ENCODE measurements at regions not wholly inside any gene's neighbourhood (a gene's known extent, or its start where the extent isn't known, plus 50 kb on each side); places are given as distances from the start of the nearest gene placed in this dataset.
"Not testable (repeated sequence)": the region's sequence is repeated elsewhere in the genome, so short reads cannot be mapped to it uniquely, and the experiment has no call there.

GRCh38 chr14:53217316-53217994 is 64.3 kb upstream of the DDHD1 start:
- Histone ChIP-seq H4K5ac (ENCODE audit: insufficient read length, low read depth, low read length) (no peak overlapping the region), H3K18ac (ENCODE audit: insufficient read length, low read depth, low read length) (peak overlapping the region; percentile 75), H3K27me3 (ENCODE audit: insufficient read depth, low read length) (no peaks in the 10 kb centered on the region), H4K91ac (ENCODE audit: insufficient read length, low read depth, low read length) (no peak overlapping the region), H3K23me2 (ENCODE audit: insufficient read length, low read depth, low read length, poor library complexity, severe bottlenecking) (peaks cover 2% of the 10 kb centered on the region), H4K20me1 (ENCODE audit: control insufficient read depth, insufficient read depth, insufficient read length) (no peaks in the 10 kb centered on the region), H3K4me1 (ENCODE audit: insufficient read depth, low read length) (no peaks in the 10 kb centered on the region; the same call in 1 of the 2 replicates), H2BK12ac (ENCODE audit: insufficient read length, low read depth, low read length) (no peak overlapping the region), H3K14ac (ENCODE audit: insufficient read depth, low read length) (peak overlapping the region; percentile 61; the same call in 1 of the 2 replicates), H3K23ac (ENCODE audit: insufficient read length, low read depth, low read length) (no peak overlapping the region), H3K4me2 (ENCODE audit: insufficient read depth, insufficient read length, low read length) (peak overlapping the region; percentile 75), H3K27ac (ENCODE audit: insufficient read length, low read depth, low read length) (no peak overlapping the region), H3K56ac (ENCODE audit: insufficient read length, low read depth, low read length) (no peak overlapping the region), H3K9ac (ENCODE audit: extremely low read depth, insufficient read length, low read length) (no peak overlapping the region), H3K9me3 (ENCODE audit: control insufficient read depth, low read depth, low read length) (no peaks in the 10 kb centered on the region), H3K79me2 (ENCODE audit: insufficient read depth, low read length) (no peaks in the 10 kb centered on the region), H3K4ac (ENCODE audit: low read depth, low read length) (no peak overlapping the region), H2BK5ac (ENCODE audit: insufficient read length, low read length) (no peak overlapping the region), H3T11ph (ENCODE audit: low read length) (no peak overlapping the region), H3K79me1 (ENCODE audit: insufficient read depth, low read depth, low read length, poor library complexity, severe bottlenecking) (no peaks in the 10 kb centered on the region), H2BK20ac (ENCODE audit: low read depth, low read length, poor library complexity, severe bottlenecking) (no peak overlapping the region), H2BK15ac (ENCODE audit: low read depth, low read length) (no peak overlapping the region), H2AFZ (ENCODE audit: low read length) (no peak overlapping the region), H2AK5ac (ENCODE audit: insufficient read length, low read length) (no peak overlapping the region), H4K8ac (replicated peaks; ENCODE audit: insufficient read length, low read depth, low read length) (no peak overlapping the region), H2BK120ac (ENCODE audit: low read depth, low read length, poor library complexity, severe bottlenecking) (no peak overlapping the region)
- Mint-ChIP-seq H3K27ac (peak overlapping the region in 1 of 3 experiments; percentile 88; a peak in 3 of 7 replicates), H3K9me3 (no peaks in the 10 kb centered on the region), H3K27me3 (ENCODE audit: low read depth) (no peaks in the 10 kb centered on the region), H3K36me3 (ENCODE audit: insufficient read depth in 1 of 3, low read depth in 3 of 3) (peaks cover 3 to 4% (median 4%) of the 10 kb centered on the region in 3 experiments; a peak in 4 of 7 replicates), H3K4me1 (peaks cover 9% of the 10 kb centered on the region in 2 experiments), H3K4me3 (peak overlapping the region; percentile 76 to 83)
- peak; percentile 97 for DNase-seq
- peak; percentile 73 for TF ChIP-seq CTCF (conservative IDR thresholded peaks at IDR 0.05)
- WGBS (ENCODE audit: extremely low coverage, insufficient read length, low lambda C conversion rate), result no CpG with 5 or more reads among the region's 39 CpGs

- not testable (repeated sequence) for H3K18ac ChIP-seq (ENCODE audit: insufficient read length, low read depth, low read length); H3K23ac ChIP-seq (ENCODE audit: insufficient read length, low read depth, low read length); H4K91ac ChIP-seq (ENCODE audit: insufficient read length, low read depth, low read length); H3K27me3 ChIP-seq (ENCODE audit: insufficient read depth, low read length); H3K27ac ChIP-seq (ENCODE audit: insufficient read length, low read depth, low read length); H3K4ac ChIP-seq (ENCODE audit: low read depth, low read length); H2AFZ ChIP-seq (ENCODE audit: low read length); H3K56ac ChIP-seq (ENCODE audit: insufficient read length, low read depth, low read length); H3K4me2 ChIP-seq (ENCODE audit: insufficient read depth, insufficient read length, low read length); H2BK5ac ChIP-seq (ENCODE audit: insufficient read length, low read length); H3K23me2 ChIP-seq (ENCODE audit: insufficient read length, low read depth, low read length, poor library complexity, severe bottlenecking); H4K20me1 ChIP-seq (ENCODE audit: control insufficient read depth, insufficient read depth, insufficient read length); H2BK15ac ChIP-seq (ENCODE audit: low read depth, low read length); H3K27ac Mint-ChIP-seq; H2BK20ac ChIP-seq (ENCODE audit: low read depth, low read length, poor library complexity, severe bottlenecking); H3K9ac ChIP-seq (ENCODE audit: extremely low read depth, insufficient read length, low read length); H3T11ph ChIP-seq (ENCODE audit: low read length); H3K27me3 Mint-ChIP-seq (ENCODE audit: low read depth); H2BK120ac ChIP-seq (ENCODE audit: low read depth, low read length, poor library complexity, severe bottlenecking); H4K8ac ChIP-seq (replicated peaks; ENCODE audit: insufficient read length, low read depth, low read length); H2BK12ac ChIP-seq (ENCODE audit: insufficient read length, low read depth, low read length); H3K4me1 Mint-ChIP-seq; H4K5ac ChIP-seq (ENCODE audit: insufficient read length, low read depth, low read length); DNase-seq; H3K14ac ChIP-seq (ENCODE audit: insufficient read depth, low read length); H2AK5ac ChIP-seq (ENCODE audit: insufficient read length, low read length); H3K79me1 ChIP-seq (ENCODE audit: insufficient read depth, low read depth, low read length, poor library complexity, severe bottlenecking); H3K4me1 ChIP-seq (ENCODE audit: insufficient read depth, low read length); H3K9me3 Mint-ChIP-seq; H3K9me3 ChIP-seq (ENCODE audit: control insufficient read depth, low read depth, low read length); H3K36me3 Mint-ChIP-seq (ENCODE audit: insufficient read depth in 1 of 3, low read depth in 3 of 3); H3K79me2 ChIP-seq (ENCODE audit: insufficient read depth, low read length)
- H3K4me3 Mint-ChIP-seq, result peak overlapping the region; percentile 76 to 79
- no CpG with 5 or more reads among the region's 1 CpG for WGBS (ENCODE audit: extremely low coverage, insufficient read length, low lambda C conversion rate)
Observed at GRCh38 chr14:53216955-53217315, 63.8 kb upstream of the DDHD1 start.
